Neuronal stem cell (in vitro differentiated cells): ENCODE measurements at regions not wholly inside any gene's neighbourhood (a gene's known extent, or its start where the extent isn't known, plus 50 kb on each side); places are given as distances from the start of the nearest gene placed in this dataset.

Experiments
- DNase-seq: peaks from one replicate; pipeline ENCODE4 v3.0.0-alpha.2; 2013; ENCODE audit warnings: low spot score
- H2AFZ ChIP-seq: one replicate; pipeline ENCODE4 v1.6.1; 2013; ENCODE audit warnings: mild to moderate bottlenecking, low read length, inconsistent platforms
- H2AK5ac ChIP-seq: 2 replicates; pipeline ENCODE4 v1.6.1; 2013; ENCODE audit warnings: low read depth, mild to moderate bottlenecking, inconsistent platforms, low read length, moderate library complexity, mixed read lengths
- H2BK120ac ChIP-seq: 2 replicates; pipeline ENCODE4 v1.6.1; 2013; ENCODE audit warnings: low read depth, mild to moderate bottlenecking, inconsistent platforms, low read length, moderate library complexity, mixed read lengths
- H2BK12ac ChIP-seq: one replicate; pipeline ENCODE4 v1.6.1; 2013; ENCODE audit warnings: low read length, inconsistent platforms
- H2BK15ac ChIP-seq: 2 replicates; pipeline ENCODE4 v1.6.1; 2013; ENCODE audit warnings: mild to moderate bottlenecking, low read length, inconsistent platforms, mixed read lengths
- H2BK5ac ChIP-seq: one replicate; pipeline ENCODE4 v1.6.1; 2013; ENCODE audit warnings: inconsistent platforms, mild to moderate bottlenecking, low read length, moderate library complexity
- H3K14ac ChIP-seq: one replicate; pipeline ENCODE4 v1.6.1; 2013; ENCODE audit warnings: low read length, inconsistent platforms
- H3K18ac ChIP-seq: 2 replicates; pipeline ENCODE4 v1.6.1; 2013; ENCODE audit warnings: low read length, inconsistent platforms
- H3K23ac ChIP-seq: 2 replicates; pipeline ENCODE4 v1.6.1; 2013; ENCODE audit warnings: low read depth, mild to moderate bottlenecking, mixed read lengths, low read length, inconsistent platforms; ENCODE audit not compliant: poor library complexity
- H3K27ac ChIP-seq: replicated peaks from 3 replicates; pipeline ENCODE4 v1.5.1; 2013; ENCODE audit warnings: low read length, inconsistent platforms
- H3K27me3 ChIP-seq, 3 experiments: 2 replicates each; pipeline ENCODE4 v1.6.1; 2013; ENCODE audit warnings: low read length in 3 of 3, mild to moderate bottlenecking in 2 of 3, inconsistent platforms in 1 of 3, low read depth in 1 of 3, mixed read lengths in 1 of 3, moderate library complexity in 1 of 3; ENCODE audit not compliant: control insufficient read depth in 3 of 3, insufficient read depth in 3 of 3
- H3K36me3 ChIP-seq, 2 donors: replicated peaks in 1 of 2; 2 replicates each; pipeline ENCODE4 v1.6.1; 2013; ENCODE audit warnings: low read length in 2 of 2; ENCODE audit not compliant: control insufficient read depth in 2 of 2, insufficient read depth in 2 of 2
- H3K4ac ChIP-seq: 2 replicates; pipeline ENCODE4 v1.6.1; 2013; ENCODE audit warnings: inconsistent platforms, mild to moderate bottlenecking, low read length, moderate library complexity
- H3K4me1 ChIP-seq, 2 donors: 1 replicate in 1 of 2; 2 replicates in 1 of 2; pipeline ENCODE4 v1.6.1; 2013; ENCODE audit warnings: low read length in 2 of 2, low read depth in 1 of 2; ENCODE audit not compliant: control insufficient read depth in 2 of 2, insufficient read depth in 1 of 2
- H3K4me2 ChIP-seq: one replicate; pipeline ENCODE4 v1.6.1; 2013; ENCODE audit warnings: mild to moderate bottlenecking, low read length, inconsistent platforms; ENCODE audit not compliant: insufficient read depth, poor library complexity, severe bottlenecking
- H3K4me3 ChIP-seq, 2 donors: 2 replicates each; pipeline ENCODE4 v1.5.1; 2013; ENCODE audit warnings: low read length in 2 of 2, mild to moderate bottlenecking in 2 of 2, inconsistent platforms in 1 of 2, moderate library complexity in 1 of 2
- H3K79me1 ChIP-seq: one replicate; pipeline ENCODE4 v1.6.1; 2013; ENCODE audit warnings: low read depth, mild to moderate bottlenecking, inconsistent platforms, low read length, moderate library complexity
- H3K9ac ChIP-seq: one replicate; pipeline ENCODE4 v1.6.1; 2013; ENCODE audit warnings: mild to moderate bottlenecking, low read depth, low read length, inconsistent platforms; ENCODE audit not compliant: poor library complexity
- H3K9me3 ChIP-seq, 2 donors: replicated peaks in 1 of 2; 2 replicates each; pipeline versions ENCODE3 to v1.6.1; 2013; ENCODE audit warnings: low read length in 2 of 2, mild to moderate bottlenecking in 2 of 2, inconsistent platforms in 1 of 2, low read depth in 1 of 2, mixed read lengths in 1 of 2, moderate library complexity in 1 of 2; ENCODE audit not compliant: control insufficient read depth in 2 of 2, insufficient read depth in 1 of 2
- H4K8ac ChIP-seq: one replicate; pipeline ENCODE4 v1.6.1; 2013; ENCODE audit warnings: low read depth, mild to moderate bottlenecking, inconsistent platforms, low read length, moderate library complexity
- H4K91ac ChIP-seq: one replicate; pipeline ENCODE4 v1.6.1; 2013; ENCODE audit warnings: low read length, low read depth, mild to moderate bottlenecking, inconsistent platforms; ENCODE audit not compliant: poor library complexity
- WGBS, 2 donors: extraction: QIAGEN DNeasy Blood & Tissue Kit; methylation state at CpG; one replicate each; pipeline ENCODE4 v1.1.7; 2013; ENCODE audit warnings: missing lambda C conversion rate in 2 of 2, mixed read lengths in 1 of 2; ENCODE audit not compliant: insufficient read length in 2 of 2, insufficient replicate concordance in 1 of 2; ENCODE audit errors: extremely low coverage in 2 of 2; 5-methylcytosine and 5-hydroxymethylcytosine counted together

DNA sequence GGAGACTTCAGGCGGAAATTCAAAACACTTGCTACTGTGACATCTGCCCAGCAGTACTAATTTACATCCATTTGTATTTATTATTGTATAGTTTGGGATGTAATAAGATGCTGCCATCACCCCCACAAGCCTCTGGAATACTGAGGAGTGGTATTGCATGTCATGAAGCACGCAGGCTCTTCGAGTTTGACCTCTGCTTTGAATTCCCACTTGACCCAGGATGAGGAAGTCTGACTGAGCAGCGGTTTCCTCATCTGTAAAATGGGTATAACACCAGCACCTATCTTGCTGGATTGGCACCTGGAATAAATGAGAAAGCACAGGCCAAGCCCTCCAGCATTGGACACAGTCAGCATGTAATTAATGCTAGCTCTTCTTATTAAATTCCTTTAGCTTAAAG, 116.0 kb upstream of the DIO3 start:
- no peak overlapping the region for H3K14ac ChIP-seq

DNA sequence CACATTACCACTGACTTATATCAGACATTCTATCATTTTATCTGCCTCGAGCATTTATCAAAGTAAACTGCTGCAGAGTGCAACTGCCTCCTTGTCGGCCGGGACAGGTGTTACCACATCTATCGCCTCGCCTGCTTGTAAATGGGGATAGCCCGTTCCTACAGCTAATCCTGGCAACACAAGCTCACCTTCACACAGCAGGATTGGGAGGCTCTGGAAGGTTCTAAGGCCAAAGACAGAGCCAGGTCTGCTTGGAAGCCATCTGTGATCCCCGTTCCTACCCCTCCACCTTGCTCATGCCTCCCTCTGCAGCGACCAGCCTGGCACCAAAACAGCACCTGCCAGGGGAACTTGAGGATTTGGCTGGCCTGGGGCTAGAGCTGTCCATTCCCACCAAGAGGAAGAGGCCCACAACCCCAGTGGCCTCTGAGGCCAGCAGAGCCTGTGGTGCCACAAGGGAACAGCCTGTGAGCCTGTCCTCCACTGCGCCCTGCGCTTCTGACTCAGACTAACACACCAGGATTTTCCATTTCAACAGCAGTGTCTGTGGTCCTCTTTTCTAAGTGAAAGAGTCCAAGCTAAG, 114.8 kb upstream of the DIO3 start:
- Histone ChIP-seq H4K8ac (no peak overlapping the region), H3K27ac (no peak overlapping the region), H2AFZ (no peak overlapping the region), H3K9ac (no peak overlapping the region), H3K36me3 (no peaks in the 10 kb centered on the region), H3K4me3 (no peak overlapping the region), H3K23ac (no peak overlapping the region), H2AK5ac (no peak overlapping the region), H3K4me2 (no peak overlapping the region), H2BK15ac (no peak overlapping the region), H2BK12ac (no peak overlapping the region), H3K79me1 (no peaks in the 10 kb centered on the region), H3K4ac (no peak overlapping the region), H3K14ac (no peak overlapping the region), H3K4me1 (no peaks in the 10 kb centered on the region), H3K27me3 (peaks cover 0 to 2% (median 0%) of the 10 kb centered on the region in 3 experiments), H3K18ac (no peak overlapping the region), H4K91ac (no peak overlapping the region), H2BK120ac (no peak overlapping the region), H3K9me3 (no peaks in the 10 kb centered on the region), H2BK5ac (no peak overlapping the region)
- no CpG with 5 or more reads among the region's 10 CpGs for WGBS, 2 donors
- no peak for DNase-seq

More for the DNA sequence above, 116.0 kb upstream of the DIO3 start:
- Histone ChIP-seq H3K23ac (no peak overlapping the region), H4K91ac (no peak overlapping the region), H3K27ac (no peak overlapping the region), H3K4me1 (no peaks in the 10 kb centered on the region), H3K4ac (no peak overlapping the region), H2AFZ (no peak overlapping the region), H3K9me3 (no peaks in the 10 kb centered on the region), H2BK5ac (no peak overlapping the region), H3K18ac (no peak overlapping the region), H2BK120ac (no peak overlapping the region), H3K79me1 (no peaks in the 10 kb centered on the region), H3K27me3 (no peaks in the 10 kb centered on the region), H4K8ac (no peak overlapping the region), H2BK12ac (no peak overlapping the region), H3K4me2 (no peak overlapping the region), H3K36me3 (no peaks in the 10 kb centered on the region), H2AK5ac (no peak overlapping the region), H3K9ac (no peak overlapping the region), H3K4me3 (no peak overlapping the region), H2BK15ac (no peak overlapping the region)
- DNase-seq = no peak
- WGBS, 2 donors = no CpG with 5 or more reads among the region's 4 CpGs

DNA sequence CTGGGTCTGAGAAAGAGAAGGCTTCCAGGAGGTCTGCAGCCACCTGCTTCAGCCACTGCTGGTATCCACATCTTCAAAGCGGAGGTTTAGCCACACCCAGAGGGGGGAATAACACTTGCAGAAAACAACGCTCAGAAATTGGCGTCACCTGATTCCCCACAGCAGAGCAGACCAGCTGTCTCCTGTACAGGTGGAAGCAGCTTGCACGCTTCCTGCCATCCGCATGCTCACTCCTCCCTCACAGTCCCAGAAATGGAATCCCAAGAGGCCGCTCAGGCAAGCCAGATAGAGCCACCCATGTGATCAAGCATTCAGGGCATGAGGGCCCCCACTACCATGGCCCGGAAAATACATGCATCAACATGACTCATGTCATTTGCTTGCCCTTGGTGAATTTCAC, 112.2 kb upstream of the DIO3 start:
- Histone ChIP-seq H3K4me3 (no peak overlapping the region), H3K9me3 (peaks cover 0 to under 1% of the 10 kb centered on the region in 2 donors), H3K36me3 (no peaks in the 10 kb centered on the region), H2BK120ac (no peak overlapping the region), H4K8ac (no peak overlapping the region), H3K4me1 (no peaks in the 10 kb centered on the region), H3K23ac (no peak overlapping the region), H3K18ac (peak overlapping the region; percentile 23), H3K27me3 (peaks cover 0 to 4% (median under 1%) of the 10 kb centered on the region in 3 experiments), H3K4ac (no peak overlapping the region), H3K14ac (no peak overlapping the region), H2BK5ac (no peak overlapping the region), H2AK5ac (no peak overlapping the region), H3K79me1 (no peaks in the 10 kb centered on the region), H2BK12ac (no peak overlapping the region), H4K91ac (no peak overlapping the region), H2AFZ (no peak overlapping the region), H3K9ac (no peak overlapping the region), H3K4me2 (no peak overlapping the region), H2BK15ac (no peak overlapping the region), H3K27ac (no peak overlapping the region)
- DNase-seq = no peak
- no CpG with 5 or more reads among the region's 7 CpGs for WGBS, 2 donors

DNA sequence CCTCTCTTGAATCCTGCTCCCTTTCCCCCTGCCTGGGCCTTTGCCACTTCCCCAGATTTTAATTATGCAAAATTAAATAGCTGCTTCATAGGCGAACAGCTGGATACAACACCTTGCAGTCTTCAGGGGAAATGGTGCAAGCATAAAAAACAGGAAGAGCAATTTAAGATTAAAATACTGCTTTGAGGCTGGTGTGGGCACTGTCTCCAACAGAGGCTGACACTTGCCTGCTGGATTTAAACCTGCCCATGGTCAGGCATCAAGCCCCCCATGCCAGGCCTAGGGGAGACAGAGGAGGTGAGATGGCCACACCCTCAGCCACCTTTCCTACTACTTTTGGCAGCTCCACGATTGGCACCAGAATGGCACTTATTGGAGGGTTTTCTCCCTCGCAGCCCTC, 110.1 kb upstream of the DIO3 start:
- H2BK5ac ChIP-seq = no peak overlapping the region
- H3K4me1 ChIP-seq = peaks cover 2 to 5% of the 10 kb centered on the region in 2 donors
- H2BK12ac ChIP-seq = no peak overlapping the region
- no peaks in the 10 kb centered on the region for H3K79me1 ChIP-seq
- no peak overlapping the region for H3K9ac ChIP-seq
- H3K23ac ChIP-seq = no peak overlapping the region
- H3K36me3 ChIP-seq = no peaks in the 10 kb centered on the region
- H4K91ac ChIP-seq = no peak overlapping the region
- no peak overlapping the region for H2AFZ ChIP-seq
- no peak overlapping the region for H3K14ac ChIP-seq
- H3K18ac ChIP-seq = no peak overlapping the region
- no peak for DNase-seq
- no peak overlapping the region for H3K4me2 ChIP-seq
- H2AK5ac ChIP-seq = no peak overlapping the region
- H3K4me3 ChIP-seq = no peak overlapping the region
- H4K8ac ChIP-seq = no peak overlapping the region
- no CpG with 5 or more reads among the region's 3 CpGs for WGBS, 2 donors
- no peak overlapping the region for H3K27ac ChIP-seq
- H2BK120ac ChIP-seq = no peak overlapping the region
- no peak overlapping the region for H3K4ac ChIP-seq
- peaks cover 2 to 23% (median 14%) of the 10 kb centered on the region in 3 experiments for H3K27me3 ChIP-seq
- H2BK15ac ChIP-seq = no peak overlapping the region
- H3K9me3 ChIP-seq = peaks cover 0 to 7% of the 10 kb centered on the region in 2 donors
